Osteoblast (primary cell): ENCODE measurements at regions not wholly inside any gene's neighbourhood (a gene's known extent, or its start where the extent isn't known, plus 50 kb on each side); places are given as distances from the start of the nearest gene placed in this dataset.

Experiments used
- DNase-seq: peaks from one replicate; pipeline ENCODE4 v3.0.0; 2011; ENCODE audit warnings: low spot score, mixed read lengths; ENCODE audit not compliant: insufficient read length; ENCODE audit errors: missing footprints
- H2AFZ ChIP-seq: 2 replicates; pipeline ENCODE4 v1.6.0; 2011; ENCODE audit warnings: mild to moderate bottlenecking, low read length
- H3K27ac ChIP-seq: 2 replicates; pipeline ENCODE4 v1.5.1; 2011; ENCODE audit warnings: mild to moderate bottlenecking, low read depth, low read length, moderate library complexity
- H3K27me3 ChIP-seq: 2 replicates; pipeline ENCODE4 v1.6.0; 2012; ENCODE audit warnings: mild to moderate bottlenecking, control low read depth, inconsistent platforms, low read length, moderate library complexity; ENCODE audit not compliant: insufficient read depth
- H3K36me3 ChIP-seq: 2 replicates; pipeline ENCODE4 v1.5.1; 2011; ENCODE audit warnings: mild to moderate bottlenecking, low read length, control low read depth, moderate library complexity; ENCODE audit not compliant: insufficient read depth
- H3K4me1 ChIP-seq: 2 replicates; pipeline ENCODE4 v1.5.1; 2011; ENCODE audit warnings: mild to moderate bottlenecking, low read length, control low read depth, moderate library complexity; ENCODE audit not compliant: insufficient read depth
- H3K4me2 ChIP-seq: 2 replicates; pipeline ENCODE4 v1.6.0; 2011; ENCODE audit warnings: mild to moderate bottlenecking, low read length; ENCODE audit not compliant: insufficient read depth
- H3K4me3 ChIP-seq: fragments of 200-600 bp; sonication (generic); 3 replicates; pipeline ENCODE4 v1.5.1; 2012; ENCODE audit warnings: mild to moderate bottlenecking, low read length, inconsistent platforms; ENCODE audit not compliant: insufficient read depth
- H3K79me2 ChIP-seq: 2 replicates; pipeline ENCODE4 v1.6.0; 2012; ENCODE audit warnings: mild to moderate bottlenecking, low read length, control low read depth, inconsistent platforms; ENCODE audit not compliant: insufficient read depth
- H3K9me3 ChIP-seq: 2 replicates; pipeline ENCODE4 v1.5.1; 2011; ENCODE audit warnings: low read depth, low read length, control low read depth
- H4K20me1 ChIP-seq: 2 replicates; pipeline ENCODE4 v1.6.0; 2012; ENCODE audit warnings: mild to moderate bottlenecking, low read length, control low read depth; ENCODE audit not compliant: insufficient read depth
- TF ChIP-seq, protein P1 (sequence below): IDR thresholded peaks from 2 replicates; pipeline ENCODE4 v1.5.1; 2011; ENCODE audit warnings: mild to moderate bottlenecking, low read depth, low read length, moderate library complexity; ENCODE audit errors: extremely low read depth

DNA sequence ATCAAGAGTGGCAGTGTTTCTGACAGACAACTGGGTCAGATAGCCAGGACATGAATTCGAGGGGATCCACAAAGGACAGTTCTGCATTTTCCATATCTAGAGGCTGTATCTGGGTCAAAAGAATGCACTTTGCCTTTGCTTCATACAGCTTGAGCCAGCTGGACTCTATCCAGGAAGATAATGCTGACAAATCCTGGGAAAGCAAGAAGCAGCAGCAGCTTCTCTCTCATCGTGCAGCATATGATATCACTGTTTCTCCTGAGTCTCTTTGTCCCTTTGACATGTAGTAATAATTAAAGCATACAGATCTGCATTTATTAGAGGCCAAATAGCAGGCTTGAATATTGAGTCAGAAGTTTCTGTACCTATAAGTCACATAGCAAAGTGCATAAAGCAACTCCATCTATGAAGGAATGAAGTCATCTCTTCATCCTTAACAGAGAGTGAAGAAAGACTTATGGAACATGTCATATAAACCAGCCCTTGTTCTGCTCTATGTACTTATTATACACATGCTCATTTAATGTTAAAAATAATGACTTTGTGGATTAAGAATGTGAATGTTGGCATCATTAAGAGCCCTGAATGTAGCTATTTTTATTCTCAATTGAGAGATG lies 236.8 kb upstream of the GBE1 start:
- DNase-seq: no peak
- TF ChIP-seq, protein P1, sequence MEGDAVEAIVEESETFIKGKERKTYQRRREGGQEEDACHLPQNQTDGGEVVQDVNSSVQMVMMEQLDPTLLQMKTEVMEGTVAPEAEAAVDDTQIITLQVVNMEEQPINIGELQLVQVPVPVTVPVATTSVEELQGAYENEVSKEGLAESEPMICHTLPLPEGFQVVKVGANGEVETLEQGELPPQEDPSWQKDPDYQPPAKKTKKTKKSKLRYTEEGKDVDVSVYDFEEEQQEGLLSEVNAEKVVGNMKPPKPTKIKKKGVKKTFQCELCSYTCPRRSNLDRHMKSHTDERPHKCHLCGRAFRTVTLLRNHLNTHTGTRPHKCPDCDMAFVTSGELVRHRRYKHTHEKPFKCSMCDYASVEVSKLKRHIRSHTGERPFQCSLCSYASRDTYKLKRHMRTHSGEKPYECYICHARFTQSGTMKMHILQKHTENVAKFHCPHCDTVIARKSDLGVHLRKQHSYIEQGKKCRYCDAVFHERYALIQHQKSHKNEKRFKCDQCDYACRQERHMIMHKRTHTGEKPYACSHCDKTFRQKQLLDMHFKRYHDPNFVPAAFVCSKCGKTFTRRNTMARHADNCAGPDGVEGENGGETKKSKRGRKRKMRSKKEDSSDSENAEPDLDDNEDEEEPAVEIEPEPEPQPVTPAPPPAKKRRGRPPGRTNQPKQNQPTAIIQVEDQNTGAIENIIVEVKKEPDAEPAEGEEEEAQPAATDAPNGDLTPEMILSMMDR: no peak
- Histone ChIP-seq H3K27me3 (no peaks in the 10 kb centered on the region), H3K9me3 (no peaks in the 10 kb centered on the region), H3K79me2 (no peaks in the 10 kb centered on the region), H3K4me1 (no peaks in the 10 kb centered on the region), H3K27ac (no peak overlapping the region), H4K20me1 (no peaks in the 10 kb centered on the region), H2AFZ (no peak overlapping the region), H3K36me3 (no peaks in the 10 kb centered on the region), H3K4me2 (no peak overlapping the region), H3K4me3 (no peak overlapping the region)

DNA sequence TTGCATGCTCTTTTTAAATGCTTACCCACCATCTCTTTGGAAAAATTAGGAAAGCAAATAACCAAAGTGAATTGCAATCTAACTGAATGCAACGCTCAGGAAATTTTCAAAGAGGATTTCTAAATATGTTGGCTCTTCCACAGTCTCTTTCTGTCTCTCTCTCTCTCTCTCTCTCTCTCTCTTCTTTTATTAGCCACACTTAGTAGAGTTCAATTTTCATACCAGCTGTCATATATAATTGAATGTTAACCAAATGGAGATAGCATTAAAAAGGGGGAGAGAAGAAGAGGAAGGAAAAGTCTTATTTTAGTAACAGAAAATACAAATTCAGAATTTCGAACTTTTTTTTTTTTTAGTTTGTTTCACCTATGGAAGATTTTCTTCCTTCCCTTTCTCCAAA lies 235.9 kb upstream of the GBE1 start:
- TF ChIP-seq, protein P1: no peak
- no peak overlapping the region for H3K4me2 ChIP-seq

DNA sequence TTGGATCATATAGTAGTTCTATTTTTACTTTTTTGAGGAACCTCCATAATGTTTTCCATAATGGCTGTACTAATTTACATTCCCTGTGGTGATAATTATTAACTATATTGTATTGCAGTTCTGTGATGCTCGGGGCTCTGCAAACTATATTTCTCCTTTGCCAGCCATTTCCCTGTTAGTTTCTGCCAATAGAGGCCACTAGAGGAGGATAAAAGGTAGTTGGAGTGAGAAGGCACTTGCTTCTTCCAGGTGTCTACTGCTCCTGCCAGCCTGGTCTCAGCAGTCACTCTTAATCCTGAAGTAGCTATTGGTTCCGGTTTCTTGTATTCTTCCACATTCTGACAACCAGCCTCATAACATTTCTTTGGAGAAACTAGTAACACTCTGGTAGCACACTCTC lies 233.9 kb upstream of the GBE1 start:
- Histone ChIP-seq H3K4me2 (no peak overlapping the region), H2AFZ (no peak overlapping the region), H3K79me2 (no peaks in the 10 kb centered on the region), H3K9me3 (no peaks in the 10 kb centered on the region), H4K20me1 (no peaks in the 10 kb centered on the region), H3K4me3 (no peak overlapping the region), H3K36me3 (no peaks in the 10 kb centered on the region), H3K27me3 (no peaks in the 10 kb centered on the region), H3K4me1 (no peaks in the 10 kb centered on the region), H3K27ac (no peak overlapping the region)
- no peak for DNase-seq
- TF ChIP-seq, protein P1: no peak

More for the DNA sequence above, 235.9 kb upstream of the GBE1 start:
- Histone ChIP-seq H3K36me3 (no peaks in the 10 kb centered on the region), H3K27me3 (no peaks in the 10 kb centered on the region), H2AFZ (no peak overlapping the region), H4K20me1 (no peaks in the 10 kb centered on the region), H3K4me1 (no peaks in the 10 kb centered on the region), H3K79me2 (no peaks in the 10 kb centered on the region), H3K9me3 (no peaks in the 10 kb centered on the region), H3K4me3 (no peak overlapping the region), H3K27ac (no peak overlapping the region)
- DNase-seq: no peak

GRCh38 chr3:81989758-81990157 lies 228.3 kb upstream of the GBE1 start:
- Histone ChIP-seq H3K4me2 (no peak overlapping the region), H3K4me1 (no peaks in the 10 kb centered on the region), H3K27me3 (no peaks in the 10 kb centered on the region), H3K36me3 (no peaks in the 10 kb centered on the region), H3K9me3 (no peaks in the 10 kb centered on the region), H3K27ac (no peak overlapping the region), H4K20me1 (no peaks in the 10 kb centered on the region), H2AFZ (no peak overlapping the region), H3K79me2 (no peaks in the 10 kb centered on the region), H3K4me3 (no peak overlapping the region)
- no peak for DNase-seq
- TF ChIP-seq, protein P1: no peak
